Stimulated activated naive CD4-positive, alpha-beta T cell treated with Interleukin-2 at 50 U/mL for 16 hours (primary cell): ENCODE measurements at regions not wholly inside any gene's neighbourhood (a gene's known extent, or its start where the extent isn't known, plus 50 kb on each side); places are given as distances from the start of the nearest gene placed in this dataset.

Experiments used
- DNase-seq: peaks from one replicate; lab custom pipeline; 2025; lab: John Stamatoyannopoulos, UW

- no peak for DNase-seq
Observed at GRCh38 chr15:93314245-93314644, 225.2 kb upstream of the RGMA start.

DNA sequence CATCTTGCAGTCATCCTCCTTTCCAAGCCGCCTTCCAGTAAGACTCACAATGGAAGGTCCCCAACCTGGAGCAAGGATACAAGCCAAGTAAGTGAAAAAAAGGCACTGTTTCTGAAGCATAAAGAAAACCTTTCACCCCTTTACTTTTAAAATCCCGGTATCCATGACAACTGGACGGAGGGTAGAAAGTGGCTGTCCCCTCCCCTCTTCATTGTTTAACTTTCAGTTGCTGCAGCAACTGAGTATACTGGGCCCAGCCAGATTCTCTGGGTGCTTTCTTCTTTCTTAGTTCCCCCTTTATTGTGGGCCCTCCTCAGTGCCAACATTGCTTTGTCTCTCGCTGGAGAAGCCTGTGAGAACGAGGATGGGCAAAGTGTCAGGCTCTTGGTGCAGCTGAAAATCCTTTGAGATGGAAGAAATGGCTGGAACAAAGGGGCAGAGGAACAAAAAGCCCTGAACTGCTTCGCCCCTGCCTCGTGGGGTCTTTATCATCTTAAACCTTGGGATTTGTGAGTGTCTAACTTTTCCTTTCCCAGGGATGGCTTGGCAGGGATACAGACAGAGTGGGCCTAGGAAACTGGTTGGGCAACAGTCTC, 224.0 kb upstream of the RGMA start:
- DNase-seq, result no peak

GRCh38 chr15:93311620-93312019, 222.6 kb upstream of the RGMA start:
- DNase-seq, result no peak

DNA sequence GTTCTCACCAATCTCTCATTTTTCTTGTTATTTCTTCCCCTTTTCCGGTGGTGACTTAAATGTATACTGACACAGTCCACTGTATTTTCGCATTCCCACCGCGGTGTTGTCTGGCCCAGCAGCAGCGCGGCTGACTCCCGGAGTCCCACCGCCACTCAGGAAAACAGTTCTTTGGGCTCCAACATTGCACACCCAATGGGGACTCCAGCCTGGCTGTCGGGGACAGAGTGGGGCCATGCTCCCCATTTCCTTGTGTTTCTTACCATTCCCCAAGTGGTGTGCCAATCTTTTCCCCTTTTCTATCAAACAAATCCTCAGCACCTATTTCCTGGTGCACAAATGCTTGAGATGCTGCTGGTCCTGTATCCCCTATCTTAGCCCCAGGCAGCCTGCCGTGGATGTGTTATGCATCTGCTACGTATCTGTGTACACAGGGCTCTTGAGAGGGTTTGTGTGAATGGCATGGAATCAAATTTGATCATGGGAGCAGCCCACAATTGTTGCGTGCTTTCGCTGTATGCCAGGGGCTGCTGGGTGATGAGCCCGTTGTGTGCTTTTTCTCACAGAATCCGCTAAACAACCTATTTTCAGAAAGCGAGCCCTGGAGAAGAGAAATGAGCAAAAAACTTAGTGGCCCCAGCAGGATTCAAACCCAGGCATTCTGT, 219.1 kb upstream of the RGMA start:
- DNase-seq, result no peak

DNA sequence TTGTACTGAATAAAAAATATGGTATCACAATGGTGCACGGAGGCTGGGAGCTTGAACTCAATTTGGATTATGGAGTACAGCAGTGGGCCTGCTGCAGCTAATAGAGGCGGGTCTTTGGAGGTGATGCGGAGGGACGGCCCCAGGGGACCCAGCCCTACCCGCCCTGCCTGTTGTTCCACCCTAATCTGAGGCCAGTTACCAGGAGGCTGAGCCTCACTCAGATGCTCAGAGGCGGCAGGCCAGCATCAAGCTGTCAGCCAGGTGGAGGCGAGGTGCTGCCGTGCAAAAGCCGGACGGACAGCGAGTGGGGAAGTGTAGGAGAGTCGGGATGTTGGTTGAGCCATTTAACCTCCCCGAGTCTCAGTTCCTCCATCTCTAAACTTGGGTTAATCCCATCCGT, 218.5 kb upstream of the RGMA start:
- no peak for DNase-seq

DNA sequence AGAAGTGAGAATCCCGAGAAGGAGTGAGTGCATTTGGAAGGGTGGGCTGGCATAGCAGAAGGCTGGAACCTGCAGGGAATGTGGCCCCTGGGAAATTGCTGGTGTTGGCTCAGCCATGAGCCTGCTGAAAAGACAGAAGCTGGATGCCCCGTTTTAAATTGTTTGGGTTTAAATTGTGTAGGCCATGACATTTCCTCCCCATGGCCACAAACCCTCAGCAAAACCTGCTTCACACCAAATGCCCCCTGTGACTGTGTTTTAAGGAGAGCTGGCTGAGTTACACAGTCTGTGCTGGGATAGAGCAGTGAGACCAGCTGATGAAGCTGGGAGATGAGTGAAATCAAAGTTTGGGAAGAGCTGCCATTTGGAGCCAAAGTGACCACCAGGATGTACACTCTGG, 216.3 kb upstream of the RGMA start:
- no peak for DNase-seq

DNA sequence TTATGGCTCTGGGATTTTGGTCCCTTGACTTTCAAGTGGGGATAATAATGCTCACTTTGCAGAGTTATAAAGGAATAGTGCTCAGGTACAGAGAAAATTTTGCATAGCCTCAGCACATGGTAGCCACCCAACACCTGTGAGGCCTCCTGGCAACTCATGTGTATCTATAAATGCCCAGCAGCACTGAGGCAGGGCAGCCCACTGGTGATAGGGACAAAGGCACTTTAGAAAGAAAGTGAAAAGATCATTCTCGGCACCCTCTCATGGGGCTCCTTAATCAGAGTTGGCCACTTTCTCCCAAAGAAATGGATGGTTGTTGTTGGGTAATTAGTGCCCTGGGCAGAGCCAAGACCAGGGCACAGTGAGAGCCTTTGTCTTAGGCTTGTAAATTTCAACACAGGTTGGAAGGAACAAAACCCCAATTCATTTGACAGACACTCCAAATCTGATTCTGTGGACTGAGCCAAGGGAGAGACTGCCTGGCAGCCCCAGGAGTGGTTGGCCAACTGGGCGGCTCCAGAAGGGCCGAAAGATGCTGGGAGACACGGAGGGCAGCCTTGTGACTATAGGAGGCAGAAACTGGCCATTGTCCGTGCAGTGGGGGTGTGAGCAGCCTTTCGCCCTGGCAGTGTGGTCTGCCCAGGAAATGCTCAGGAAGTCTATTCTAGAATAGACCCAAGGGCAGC, 213.2 kb upstream of the RGMA start:
- no peak for DNase-seq

GRCh38 chr15:93300796-93301195, 211.8 kb upstream of the RGMA start:
- no peak for DNase-seq

DNA sequence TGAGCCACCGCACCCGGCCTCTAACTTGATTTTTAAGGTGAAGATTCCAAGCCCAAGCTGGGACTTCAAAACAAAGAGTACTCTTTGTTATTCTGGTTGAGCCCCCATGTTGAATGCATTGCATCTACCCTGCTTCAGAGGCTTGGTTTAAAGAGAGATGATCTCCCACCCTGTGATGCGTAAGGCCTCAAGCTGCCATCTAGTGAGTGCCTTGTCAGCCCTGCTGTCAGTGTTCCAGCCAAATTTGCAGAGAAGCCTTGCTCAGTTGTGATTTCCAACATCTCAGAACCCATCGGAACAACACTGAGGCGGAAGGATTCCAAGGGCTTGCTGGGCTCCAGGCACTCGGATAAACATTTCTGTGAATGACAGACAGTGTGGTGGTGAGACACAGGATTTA, 210.7 kb upstream of the RGMA start:
- DNase-seq, result no peak

- no peak for DNase-seq
Observed at GRCh38 chr15:93298901-93299300, 209.9 kb upstream of the RGMA start.

- DNase-seq, result no peak
Observed at GRCh38 chr15:93296759-93297500, 207.9 kb upstream of the RGMA start.

- no peak for DNase-seq
Observed at GRCh38 chr15:93294896-93295295, 205.9 kb upstream of the RGMA start.

DNA sequence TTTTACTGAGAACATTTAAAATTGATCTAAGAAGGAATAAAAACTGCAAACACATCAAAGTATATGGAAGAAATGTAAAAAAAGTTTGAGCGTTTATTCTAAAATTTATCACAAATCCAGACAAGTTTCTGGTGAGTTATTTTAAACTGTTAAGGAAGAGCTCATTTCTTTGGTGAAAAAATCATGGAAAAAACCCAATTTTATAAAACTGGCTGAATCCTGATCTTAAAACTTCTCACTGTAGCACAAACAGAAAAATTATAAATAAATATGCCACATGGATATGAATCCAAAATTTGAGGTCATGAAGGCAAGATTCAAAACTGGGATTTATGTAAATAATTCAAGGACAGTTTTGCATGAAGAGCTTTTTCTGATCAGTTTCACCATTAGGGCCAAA, 205.1 kb upstream of the RGMA start:
- no peak for DNase-seq

DNA sequence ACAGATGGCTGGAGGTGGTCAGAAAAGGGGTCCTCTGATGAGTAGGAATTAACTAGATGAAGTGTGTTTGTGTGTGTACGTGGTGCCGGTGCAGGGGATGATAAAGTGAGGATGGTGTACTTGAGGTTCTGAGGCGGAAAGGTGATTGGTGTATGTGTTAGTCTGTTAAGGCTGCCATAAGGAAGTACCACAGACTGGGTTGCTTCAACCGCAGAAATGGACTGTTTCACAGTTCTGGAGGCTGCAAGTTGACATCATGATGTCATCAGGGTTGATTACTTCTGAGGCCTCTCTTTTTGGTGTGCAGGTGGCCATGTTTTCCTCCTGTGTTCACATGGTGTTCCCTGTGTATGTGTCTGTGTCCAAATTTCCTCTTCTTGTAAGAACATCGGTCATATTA, 202.4 kb upstream of the RGMA start:
- DNase-seq, result no peak

GRCh38 chr15:93290618-93290946, 201.6 kb upstream of the RGMA start:
- DNase-seq, result no peak

- no peak for DNase-seq
Observed at GRCh38 chr15:93289941-93290617, 201.1 kb upstream of the RGMA start.

GRCh38 chr15:93288728-93289294, 199.8 kb upstream of the RGMA start:
- no peak for DNase-seq

- no peak for DNase-seq
Observed at GRCh38 chr15:93286446-93286845, 197.4 kb upstream of the RGMA start.

- no peak for DNase-seq
Observed at GRCh38 chr15:93283854-93284253, 194.8 kb upstream of the RGMA start.

- DNase-seq, result no peak
Observed at GRCh38 chr15:93282808-93283207, 193.8 kb upstream of the RGMA start.

DNA sequence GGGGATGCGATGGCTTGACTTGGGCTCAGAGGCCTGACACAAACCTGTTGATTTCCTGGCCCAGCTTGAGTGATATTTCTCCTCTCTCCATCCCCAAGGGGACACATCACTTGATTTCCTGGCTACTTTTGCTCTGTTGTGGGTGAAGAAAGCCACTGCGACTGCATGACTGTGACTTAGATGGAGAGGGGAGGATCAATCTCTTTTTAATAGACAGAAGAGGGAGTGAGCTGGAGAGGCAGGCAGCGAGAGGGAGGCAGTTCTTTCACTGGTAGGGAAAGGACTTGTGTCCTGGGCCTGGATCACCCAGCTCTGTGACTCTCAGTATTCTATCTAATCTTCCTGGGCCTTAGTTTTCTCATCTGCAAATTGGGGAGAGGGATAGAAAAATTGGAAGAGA, 189.8 kb upstream of the RGMA start:
- no peak for DNase-seq

DNA sequence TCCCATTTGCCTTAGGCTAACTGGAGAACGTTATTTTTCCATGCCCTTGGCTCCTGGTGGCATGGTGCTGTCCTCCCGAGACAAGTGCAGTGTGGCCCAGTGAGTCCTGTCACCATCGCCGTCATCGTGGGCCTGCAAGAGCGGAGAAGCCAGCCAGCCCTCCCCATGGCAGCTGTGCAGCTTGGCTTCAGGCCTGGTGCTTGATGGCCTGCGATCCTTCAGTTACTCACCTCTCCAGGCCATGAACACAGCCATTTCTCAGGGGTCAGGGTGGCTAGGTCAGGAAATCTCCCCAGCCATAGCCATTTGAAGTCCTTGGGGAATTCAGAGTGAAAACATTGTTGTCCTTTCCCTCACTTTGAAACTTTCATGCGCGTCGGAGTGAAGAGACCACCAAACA, 189.0 kb upstream of the RGMA start:
- no peak for DNase-seq
